ENCODE measurements at regions not wholly inside any gene's neighbourhood (a gene's known extent, or its start where the extent isn't known, plus 50 kb on each side); places are given as distances from the start of the nearest gene placed in this dataset.

GRCh38 chr2:149768320-149768799 lies 180.8 kb upstream of the MMADHC start:
- no peak overlapping the region for H3K27ac Mint-ChIP-seq
- no peaks in the 10 kb centered on the region for H3K27me3 Mint-ChIP-seq
- H3K4me3 Mint-ChIP-seq (ENCODE audit: low read depth): no peak overlapping the region
- no peak for DNase-seq (ENCODE audit: low spot score, unreplicated experiment)
- peaks cover 16% of the 10 kb centered on the region for H3K4me1 Mint-ChIP-seq (ENCODE audit: low read depth)
- no peaks in the 10 kb centered on the region for H3K9me3 Mint-ChIP-seq (ENCODE audit: low read depth)
- TF ChIP-seq CTCF (IDR thresholded peaks at IDR 0.05; ENCODE audit: unreplicated experiment): no peak
- H3K36me3 Mint-ChIP-seq (ENCODE audit: insufficient read depth): no peaks in the 10 kb centered on the region

GRCh38 chr2:149767516-149767974 lies 180.0 kb upstream of the MMADHC start:
- Mint-ChIP-seq H3K9me3 (ENCODE audit: low read depth) (no peaks in the 10 kb centered on the region), H3K27ac (no peak overlapping the region), H3K36me3 (ENCODE audit: insufficient read depth) (no peaks in the 10 kb centered on the region), H3K4me3 (ENCODE audit: low read depth) (no peak overlapping the region), H3K4me1 (ENCODE audit: low read depth) (peaks cover 16% of the 10 kb centered on the region), H3K27me3 (no peaks in the 10 kb centered on the region)
- DNase-seq (ENCODE audit: low spot score, unreplicated experiment): no peak
- TF ChIP-seq CTCF (IDR thresholded peaks at IDR 0.05; ENCODE audit: unreplicated experiment): no peak

- DNase-seq (ENCODE audit: low spot score, unreplicated experiment): no peak
- H3K27ac Mint-ChIP-seq: no peak overlapping the region
- no peaks in the 10 kb centered on the region for H3K27me3 Mint-ChIP-seq
- H3K4me1 Mint-ChIP-seq (ENCODE audit: low read depth): peaks cover 16% of the 10 kb centered on the region
- no peak for TF ChIP-seq CTCF (IDR thresholded peaks at IDR 0.05; ENCODE audit: unreplicated experiment)
- no peaks in the 10 kb centered on the region for H3K9me3 Mint-ChIP-seq (ENCODE audit: low read depth)
- no peak overlapping the region for H3K4me3 Mint-ChIP-seq (ENCODE audit: low read depth)
- no peaks in the 10 kb centered on the region for H3K36me3 Mint-ChIP-seq (ENCODE audit: insufficient read depth)
These were observed 178.8 kb upstream of the MMADHC start for GRCh38 chr2:149766339-149766738.

- H3K4me3 Mint-ChIP-seq (ENCODE audit: low read depth): no peak overlapping the region
- no peaks in the 10 kb centered on the region for H3K9me3 Mint-ChIP-seq (ENCODE audit: low read depth)
- no peaks in the 10 kb centered on the region for H3K36me3 Mint-ChIP-seq (ENCODE audit: insufficient read depth)
- no peak for TF ChIP-seq CTCF (IDR thresholded peaks at IDR 0.05; ENCODE audit: unreplicated experiment)
- H3K27me3 Mint-ChIP-seq: no peaks in the 10 kb centered on the region
- peaks cover 16% of the 10 kb centered on the region for H3K4me1 Mint-ChIP-seq (ENCODE audit: low read depth)
- DNase-seq (ENCODE audit: low spot score, unreplicated experiment): no peak
- no peak overlapping the region for H3K27ac Mint-ChIP-seq
These were observed 178.1 kb upstream of the MMADHC start for GRCh38 chr2:149765636-149766035.

GRCh38 chr2:149765003-149765402 lies 177.4 kb upstream of the MMADHC start:
- no peaks in the 10 kb centered on the region for H3K36me3 Mint-ChIP-seq (ENCODE audit: insufficient read depth)
- DNase-seq (ENCODE audit: low spot score, unreplicated experiment): no peak
- no peak overlapping the region for H3K4me3 Mint-ChIP-seq (ENCODE audit: low read depth)
- H3K27ac Mint-ChIP-seq: no peak overlapping the region
- TF ChIP-seq CTCF (IDR thresholded peaks at IDR 0.05; ENCODE audit: unreplicated experiment): no peak
- H3K27me3 Mint-ChIP-seq: no peaks in the 10 kb centered on the region
- peaks cover 16% of the 10 kb centered on the region for H3K4me1 Mint-ChIP-seq (ENCODE audit: low read depth)
- H3K9me3 Mint-ChIP-seq (ENCODE audit: low read depth): no peaks in the 10 kb centered on the region
